K562 (cell line): ENCODE measurements at regions not wholly inside any gene's neighbourhood (a gene's known extent, or its start where the extent isn't known, plus 50 kb on each side); places are given as distances from the start of the nearest gene placed in this dataset.

Experiments
- ATAC-seq: fragments of 200-7000 bp; cut with Tn5 transposase; 3 replicates; pipeline ENCODE4 v1.9.1; 2020; ENCODE audit warnings: moderate library complexity
- BruUV-seq: library from RNA; stranded (reverse); fragments of 400-500 nt; replicated peaks from 2 replicates; lab custom pipeline; 2021; lab: Mats Ljungman, UMichigan
- CTCF ChIA-PET: fragments of 300-600 bp; formaldehyde crosslinking; extraction: SDS; loops from one replicate; lab custom pipeline; 2021; ENCODE audit warnings: low intra/inter-chr PET ratio; lab: Yijun Ruan, JAX
- POLR2A ChIA-PET: fragments of 300-600, 350-650 bp; sonication (Branson Sonifier 250); formaldehyde crosslinking; extraction: SDS; loops from one replicate; lab custom pipeline; 2021; ENCODE audit warnings: antibody characterized with exemption, inconsistent platforms; lab: Yijun Ruan, JAX
- DNase-seq, 4 experiments: peaks; one replicate each; pipeline versions ENCODE4 v3.0.0 to v3.0.0-alpha.2; 2011 to 2018; ENCODE audit warnings: low spot score in 3 of 4, mixed read lengths in 3 of 4; ENCODE audit errors: extremely low read depth in 1 of 4
- FAIRE-seq: peaks from 2 replicates; lab custom pipeline; 2011; peaks lifted over from hg19 to GRCh38; lab: Jason Lieb, UNC
- H2AFZ ChIP-seq: 2 replicates; pipeline ENCODE4 v1.6.0; 2011; ENCODE audit warnings: low read depth, low read length, control low read depth, inconsistent platforms
- H3K27ac ChIP-seq: fragments of 200-600 bp; 3 replicates; pipeline ENCODE4 v1.8.0; 2011; ENCODE audit warnings: low read depth, mild to moderate bottlenecking, control low read depth, inconsistent platforms, low read length, moderate library complexity, mixed read lengths; ENCODE audit errors: extremely low read depth
- H3K27me3 ChIP-seq, 2 experiments: fragments of 300-600 bp in 1 of 2; 2 replicates in 1 of 2; 3 replicates in 1 of 2; pipeline versions ENCODE4 v1.6.0 to v1.8.0; 2011; ENCODE audit warnings: inconsistent platforms in 2 of 2, low read length in 2 of 2, mild to moderate bottlenecking in 1 of 2, mixed read lengths in 1 of 2, moderate library complexity in 1 of 2; ENCODE audit not compliant: control insufficient read depth in 2 of 2, insufficient read depth in 2 of 2
- H3K36me3 ChIP-seq: fragments of 300-600 bp; 3 replicates; pipeline ENCODE4 v1.8.0; 2011; ENCODE audit warnings: mild to moderate bottlenecking, low read length, inconsistent platforms; ENCODE audit not compliant: control insufficient read depth, insufficient read depth
- H3K4me1 ChIP-seq, 2 experiments: fragments of 200-600 bp in 1 of 2; replicated peaks in 1 of 2; 2 replicates in 1 of 2; 3 replicates in 1 of 2; pipeline versions ENCODE4 v1.5.1 to v1.8.0; 2011; ENCODE audit warnings: inconsistent platforms in 2 of 2, low read length in 2 of 2, mild to moderate bottlenecking in 1 of 2, mixed read lengths in 1 of 2, moderate library complexity in 1 of 2; ENCODE audit not compliant: control insufficient read depth in 2 of 2, insufficient read depth in 2 of 2
- H3K4me2 ChIP-seq: 2 replicates; pipeline ENCODE4 v1.6.1; 2011; ENCODE audit warnings: low read length, control low read depth, inconsistent platforms, mixed read lengths; ENCODE audit not compliant: insufficient read depth
- H3K4me3 ChIP-seq: fragments of 200-600 bp; sonication (generic), shearing (Covaris generic); 2 replicates; pipeline ENCODE4 v1.5.1; 2016; ENCODE audit warnings: control low read depth, inconsistent platforms
- H3K79me2 ChIP-seq: fragments of 200-600 bp; 3 replicates; pipeline ENCODE4 v1.8.0; 2011; ENCODE audit warnings: low read length, inconsistent platforms; ENCODE audit not compliant: control insufficient read depth, insufficient read depth
- H3K9ac ChIP-seq, 2 experiments: 2 replicates each; pipeline versions ENCODE4 v1.6.0 to v1.6.1; 2011; ENCODE audit warnings: low read depth in 2 of 2, low read length in 2 of 2, control low read depth in 1 of 2, inconsistent platforms in 1 of 2, mild to moderate bottlenecking in 1 of 2, mixed read lengths in 1 of 2; ENCODE audit not compliant: insufficient read depth in 1 of 2
- H3K9me1 ChIP-seq: one replicate; pipeline ENCODE4 v1.6.0; 2011; ENCODE audit warnings: inconsistent platforms, mild to moderate bottlenecking, low read length, moderate library complexity; ENCODE audit not compliant: control insufficient read depth, insufficient read depth
- H3K9me3 ChIP-seq: replicated peaks from 2 replicates; pipeline ENCODE4 v1.5.1; 2011; ENCODE audit warnings: low read depth, low read length, inconsistent platforms; ENCODE audit not compliant: control insufficient read depth, insufficient read depth
- H4K20me1 ChIP-seq: replicated peaks from 2 replicates; pipeline ENCODE4 v1.6.1; 2011; ENCODE audit warnings: low read length, inconsistent platforms, mixed read lengths; ENCODE audit not compliant: control insufficient read depth, insufficient read depth
- MCM3 ChIP-seq: fragments of 450-650 bp; IDR thresholded peaks from 2 replicates; pipeline ENCODE4 v1.6.1; 2016
- NELFE ChIP-seq: IDR thresholded peaks from 2 replicates; pipeline ENCODE4 v1.6.1; 2011; ENCODE audit warnings: mild to moderate bottlenecking; ENCODE audit not compliant: insufficient read depth, insufficient read length
- PHB ChIP-seq: fragments of 250-450 bp; sonication (Bioruptor Pico); IDR thresholded peaks from 2 replicates; pipeline ENCODE4 v1.5.0; 2021
- SUPT5H ChIP-seq: fragments of 450-650 bp; IDR thresholded peaks from 2 replicates; pipeline ENCODE4 v1.6.1; 2016
- TAF15 ChIP-seq: fragments of 200-400 bp; formaldehyde crosslinking; IDR thresholded peaks from 2 replicates; pipeline ENCODE4 v1.6.1; 2017; ENCODE audit warnings: mild to moderate bottlenecking, low read depth, low read length, moderate library complexity
- TSC22D4 ChIP-seq: fragments of 450-650 bp; IDR thresholded peaks from 2 replicates; pipeline ENCODE4 v1.6.1; 2016; ENCODE audit warnings: missing genetic modification characterization, missing biosample characterization, control low read depth
- ZC3H8 ChIP-seq: fragments of 450-650 bp; IDR thresholded peaks from 2 replicates; pipeline ENCODE4 v1.6.1; 2017
- ZNF143 ChIP-seq: sonication (generic); formaldehyde crosslinking; IDR thresholded peaks from 2 replicates; pipeline ENCODE4 v1.9.0; 2022; ENCODE audit warnings: mild to moderate bottlenecking, missing genetic modification reagents
- WGBS: fragments of 100-300 bp; shearing (Covaris generic); methylation state at CpG from one replicate; pipeline ENCODE4 v1.1.6; 2016; ENCODE audit warnings: low coverage, mixed read lengths; ENCODE audit not compliant: insufficient coverage; ENCODE audit errors: missing lambda C conversion rate; 5-methylcytosine and 5-hydroxymethylcytosine counted together
- in situ Hi-C: fragments of 300-500 bp; cut with MboI; formaldehyde crosslinking; loops from 4 replicates; pipeline ENCODE4 v1.15.0; 2018; ENCODE audit warnings: inconsistent platforms, mixed read lengths
- intact Hi-C: fragments of 100-400 bp; cut with micrococcal nuclease; formaldehyde crosslinking; loops from 2 replicates; pipeline ENCODE4 v1.14.2; 2022
- TF ChIP-seq, protein P1 (sequence below), 2 experiments: fragments of 450-650 bp; IDR thresholded peaks; 2 replicates each; pipeline ENCODE4 v1.6.1; 2016
- TF ChIP-seq, protein P2 (sequence below), 3 experiments: IDR thresholded peaks in 2 of 3; conservative IDR thresholded peaks in 1 of 3; 2 replicates each; pipeline ENCODE4 v1.5.1; 2011 to 2012; ENCODE audit warnings: low read length in 3 of 3, mild to moderate bottlenecking in 3 of 3, control low read depth in 2 of 3, improper control_type of control experiment in 1 of 3, inconsistent platforms in 1 of 3, low read depth in 1 of 3, mixed read lengths in 1 of 3, moderate library complexity in 1 of 3; ENCODE audit not compliant: insufficient read depth in 2 of 3
- TF ChIP-seq, protein P3 (sequence below): sonication (generic); formaldehyde crosslinking; IDR thresholded peaks from 2 replicates; pipeline ENCODE4 v1.4.0; 2020; ENCODE audit warnings: mild to moderate bottlenecking, missing genetic modification reagents

DNA sequence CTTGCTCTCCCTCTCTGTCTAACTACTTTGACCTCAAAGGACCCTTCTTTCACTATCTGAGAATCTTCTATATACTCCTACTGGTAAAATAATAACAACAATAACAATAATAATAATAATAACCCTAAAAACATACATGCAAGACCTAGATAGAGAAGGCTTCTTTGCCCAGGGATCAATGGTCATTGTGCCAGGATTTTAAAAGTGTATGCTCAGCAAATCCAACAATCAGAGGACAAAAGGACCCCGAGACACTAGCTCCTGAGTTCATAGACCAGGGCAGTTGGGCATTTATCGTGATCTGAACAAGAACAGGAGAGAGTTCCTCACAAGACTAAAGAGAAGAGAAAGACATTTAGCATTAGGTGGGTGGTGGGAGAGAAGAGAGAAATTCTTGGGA, 358.5 kb downstream of the DAD1 start:
- Histone ChIP-seq H3K27ac (no peak overlapping the region), H3K27me3 (no peaks in the 10 kb centered on the region), H3K79me2 (no peaks in the 10 kb centered on the region), H3K4me2 (no peak overlapping the region), H3K9me1 (no peaks in the 10 kb centered on the region), H3K9me3 (no peaks in the 10 kb centered on the region), H3K4me3 (no peak overlapping the region), H3K4me1 (no peaks in the 10 kb centered on the region), H2AFZ (no peak overlapping the region), H4K20me1 (no peaks in the 10 kb centered on the region), H3K9ac (no peak overlapping the region), H3K36me3 (no peaks in the 10 kb centered on the region)
- CTCF ChIA-PET = no interaction called here
- POLR2A ChIA-PET = no interaction called here
- intact Hi-C loops = no loop called here
- FAIRE-seq (no peak), ATAC-seq (no peak), DNase-seq (no peak)
- no TSS peak for BruUV-seq
- in situ Hi-C loops = no loop called here
- TF ChIP-seq ZC3H8 (no peak), PHB (CRISPR knock-in tag) (no peak), TAF15 (no peak), NELFE (no peak)
- WGBS = 0% methylated on average over 2 of the region's 2 CpGs

DNA sequence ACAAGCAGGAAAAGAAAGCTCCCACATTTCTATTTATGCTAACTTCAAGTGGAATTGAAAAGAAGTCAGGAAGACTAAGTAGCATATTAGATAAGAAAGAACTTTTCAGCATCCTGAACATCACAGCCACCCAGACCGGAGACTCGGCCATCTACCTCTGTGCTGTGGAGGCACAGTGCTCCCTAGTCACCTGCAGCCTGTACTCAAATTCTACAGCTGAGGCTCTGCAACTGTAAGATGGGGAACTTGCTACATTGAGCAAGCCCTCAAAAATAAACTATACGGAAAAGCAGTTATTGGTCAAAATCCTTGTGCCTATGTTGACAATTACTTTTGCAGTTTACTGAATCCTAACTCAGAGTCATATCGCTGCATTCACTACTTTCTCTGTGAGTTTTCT, 361.9 kb downstream of the DAD1 start:
- CTCF ChIA-PET = no interaction called here
- Histone ChIP-seq H3K27me3 (no peaks in the 10 kb centered on the region), H3K4me1 (no peaks in the 10 kb centered on the region), H3K27ac (no peak overlapping the region), H3K9me1 (no peaks in the 10 kb centered on the region), H3K36me3 (no peaks in the 10 kb centered on the region), H3K79me2 (no peaks in the 10 kb centered on the region), H4K20me1 (no peaks in the 10 kb centered on the region), H2AFZ (no peak overlapping the region), H3K4me2 (no peak overlapping the region), H3K9ac (no peak overlapping the region), H3K9me3 (no peaks in the 10 kb centered on the region), H3K4me3 (no peak overlapping the region)
- TF ChIP-seq, protein P1, sequence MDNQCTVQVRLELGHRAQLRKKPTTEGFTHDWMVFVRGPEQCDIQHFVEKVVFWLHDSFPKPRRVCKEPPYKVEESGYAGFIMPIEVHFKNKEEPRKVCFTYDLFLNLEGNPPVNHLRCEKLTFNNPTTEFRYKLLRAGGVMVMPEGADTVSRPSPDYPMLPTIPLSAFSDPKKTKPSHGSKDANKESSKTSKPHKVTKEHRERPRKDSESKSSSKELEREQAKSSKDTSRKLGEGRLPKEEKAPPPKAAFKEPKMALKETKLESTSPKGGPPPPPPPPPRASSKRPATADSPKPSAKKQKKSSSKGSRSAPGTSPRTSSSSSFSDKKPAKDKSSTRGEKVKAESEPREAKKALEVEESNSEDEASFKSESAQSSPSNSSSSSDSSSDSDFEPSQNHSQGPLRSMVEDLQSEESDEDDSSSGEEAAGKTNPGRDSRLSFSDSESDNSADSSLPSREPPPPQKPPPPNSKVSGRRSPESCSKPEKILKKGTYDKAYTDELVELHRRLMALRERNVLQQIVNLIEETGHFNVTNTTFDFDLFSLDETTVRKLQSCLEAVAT (IDR thresholded peaks at IDR 0.05) = no peak
- TF ChIP-seq, protein P2, sequence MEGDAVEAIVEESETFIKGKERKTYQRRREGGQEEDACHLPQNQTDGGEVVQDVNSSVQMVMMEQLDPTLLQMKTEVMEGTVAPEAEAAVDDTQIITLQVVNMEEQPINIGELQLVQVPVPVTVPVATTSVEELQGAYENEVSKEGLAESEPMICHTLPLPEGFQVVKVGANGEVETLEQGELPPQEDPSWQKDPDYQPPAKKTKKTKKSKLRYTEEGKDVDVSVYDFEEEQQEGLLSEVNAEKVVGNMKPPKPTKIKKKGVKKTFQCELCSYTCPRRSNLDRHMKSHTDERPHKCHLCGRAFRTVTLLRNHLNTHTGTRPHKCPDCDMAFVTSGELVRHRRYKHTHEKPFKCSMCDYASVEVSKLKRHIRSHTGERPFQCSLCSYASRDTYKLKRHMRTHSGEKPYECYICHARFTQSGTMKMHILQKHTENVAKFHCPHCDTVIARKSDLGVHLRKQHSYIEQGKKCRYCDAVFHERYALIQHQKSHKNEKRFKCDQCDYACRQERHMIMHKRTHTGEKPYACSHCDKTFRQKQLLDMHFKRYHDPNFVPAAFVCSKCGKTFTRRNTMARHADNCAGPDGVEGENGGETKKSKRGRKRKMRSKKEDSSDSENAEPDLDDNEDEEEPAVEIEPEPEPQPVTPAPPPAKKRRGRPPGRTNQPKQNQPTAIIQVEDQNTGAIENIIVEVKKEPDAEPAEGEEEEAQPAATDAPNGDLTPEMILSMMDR (IDR thresholded peaks at IDR 0.05 in 2 of 3, conservative IDR thresholded peaks at IDR 0.05 in 1 of 3; ENCODE audit: insufficient read depth in 2 of 3, low read depth in 1 of 3, low read length in 3 of 3) = no peak
- TF ChIP-seq MCM3 (no peak), TSC22D4 (no peak), NELFE (no peak), ZNF143 (CRISPR knock-in tag) (no peak), SUPT5H (no peak)
- TF ChIP-seq, protein P3, sequence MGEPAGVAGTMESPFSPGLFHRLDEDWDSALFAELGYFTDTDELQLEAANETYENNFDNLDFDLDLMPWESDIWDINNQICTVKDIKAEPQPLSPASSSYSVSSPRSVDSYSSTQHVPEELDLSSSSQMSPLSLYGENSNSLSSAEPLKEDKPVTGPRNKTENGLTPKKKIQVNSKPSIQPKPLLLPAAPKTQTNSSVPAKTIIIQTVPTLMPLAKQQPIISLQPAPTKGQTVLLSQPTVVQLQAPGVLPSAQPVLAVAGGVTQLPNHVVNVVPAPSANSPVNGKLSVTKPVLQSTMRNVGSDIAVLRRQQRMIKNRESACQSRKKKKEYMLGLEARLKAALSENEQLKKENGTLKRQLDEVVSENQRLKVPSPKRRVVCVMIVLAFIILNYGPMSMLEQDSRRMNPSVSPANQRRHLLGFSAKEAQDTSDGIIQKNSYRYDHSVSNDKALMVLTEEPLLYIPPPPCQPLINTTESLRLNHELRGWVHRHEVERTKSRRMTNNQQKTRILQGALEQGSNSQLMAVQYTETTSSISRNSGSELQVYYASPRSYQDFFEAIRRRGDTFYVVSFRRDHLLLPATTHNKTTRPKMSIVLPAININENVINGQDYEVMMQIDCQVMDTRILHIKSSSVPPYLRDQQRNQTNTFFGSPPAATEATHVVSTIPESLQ (CRISPR knock-in tag) = no peak
- DNase-seq (no peak), FAIRE-seq (no peak), ATAC-seq (no peak)
- BruUV-seq = no TSS peak
- in situ Hi-C loops = no loop called here
- intact Hi-C loops = no loop called here
- POLR2A ChIA-PET = no interaction called here
- 3% methylated on average over 4 of the region's 4 CpGs for WGBS
